ENCODE measurements at regions not wholly inside any gene's neighbourhood (a gene's known extent, or its start where the extent isn't known, plus 50 kb on each side); places are given as distances from the start of the nearest gene placed in this dataset.

GRCh38 chr13:89891416-89891815 lies 1456.1 kb upstream of the MIR17HG start:
- Mint-ChIP-seq H3K4me3 (no peak overlapping the region), H3K27me3 (ENCODE audit: low read depth, poor library complexity) (no peaks in the 10 kb centered on the region), H3K4me1 (no peaks in the 10 kb centered on the region), H3K36me3 (ENCODE audit: low read depth) (no peaks in the 10 kb centered on the region), H3K27ac (no peak overlapping the region), H3K9me3 (no peaks in the 10 kb centered on the region)
- TF ChIP-seq CTCF (IDR thresholded peaks at IDR 0.05) = no peak
- DNase-seq = no peak

- no peak overlapping the region for H3K27ac Mint-ChIP-seq
- no peaks in the 10 kb centered on the region for H3K36me3 Mint-ChIP-seq (ENCODE audit: low read depth)
- H3K4me3 Mint-ChIP-seq = no peak overlapping the region
- H3K9me3 Mint-ChIP-seq = no peaks in the 10 kb centered on the region
- no peak for DNase-seq
- H3K27me3 Mint-ChIP-seq (ENCODE audit: low read depth, poor library complexity) = no peaks in the 10 kb centered on the region
- no peak for TF ChIP-seq CTCF (IDR thresholded peaks at IDR 0.05)
- H3K4me1 Mint-ChIP-seq = no peaks in the 10 kb centered on the region
Measured at GRCh38 chr13:89897681-89898080, 1449.8 kb upstream of the MIR17HG start.

GRCh38 chr13:89899302-89900103 lies 1448.0 kb upstream of the MIR17HG start:
- no peak for TF ChIP-seq CTCF (IDR thresholded peaks at IDR 0.05)
- peaks cover 4% of the 10 kb centered on the region for H3K9me3 Mint-ChIP-seq
- H3K27ac Mint-ChIP-seq = no peak overlapping the region
- no peaks in the 10 kb centered on the region for H3K36me3 Mint-ChIP-seq (ENCODE audit: low read depth)
- H3K4me1 Mint-ChIP-seq = no peaks in the 10 kb centered on the region
- H3K4me3 Mint-ChIP-seq = no peak overlapping the region
- DNase-seq = no peak
- no peaks in the 10 kb centered on the region for H3K27me3 Mint-ChIP-seq (ENCODE audit: low read depth, poor library complexity)

- Mint-ChIP-seq H3K4me1 (no peaks in the 10 kb centered on the region), H3K36me3 (ENCODE audit: low read depth) (no peaks in the 10 kb centered on the region), H3K9me3 (peaks cover 8% of the 10 kb centered on the region), H3K27me3 (ENCODE audit: low read depth, poor library complexity) (no peaks in the 10 kb centered on the region), H3K27ac (no peak overlapping the region), H3K4me3 (no peak overlapping the region)
- no peak for TF ChIP-seq CTCF (IDR thresholded peaks at IDR 0.05)
- no peak for DNase-seq
Measured at GRCh38 chr13:89900104-89900765, 1447.3 kb upstream of the MIR17HG start.

GRCh38 chr13:89902223-89902622 lies 1445.3 kb upstream of the MIR17HG start:
- DNase-seq = no peak
- H3K27me3 Mint-ChIP-seq (ENCODE audit: low read depth, poor library complexity) = no peaks in the 10 kb centered on the region
- no peak overlapping the region for H3K4me3 Mint-ChIP-seq
- TF ChIP-seq CTCF (IDR thresholded peaks at IDR 0.05) = no peak
- no peaks in the 10 kb centered on the region for H3K36me3 Mint-ChIP-seq (ENCODE audit: low read depth)
- H3K9me3 Mint-ChIP-seq = peaks cover 16% of the 10 kb centered on the region
- H3K4me1 Mint-ChIP-seq = peaks cover 5% of the 10 kb centered on the region
- H3K27ac Mint-ChIP-seq = no peak overlapping the region
